ENCODE measurements at regions not wholly inside any gene's neighbourhood (a gene's known extent, or its start where the extent isn't known, plus 50 kb on each side); places are given as distances from the start of the nearest gene placed in this dataset.

GRCh38 chr11:10388101-10388500, 67.0 kb upstream of the AMPD3 start:
- DNase-seq: no peak

- DNase-seq: no peak
Observed at GRCh38 chr11:10388574-10388973, 66.5 kb upstream of the AMPD3 start.

- no peak for DNase-seq
Observed at GRCh38 chr11:10390375-10390774, 64.7 kb upstream of the AMPD3 start.

- DNase-seq: no peak
Observed at GRCh38 chr11:10392095-10393079, 62.7 kb upstream of the AMPD3 start.

- no peak for DNase-seq
Observed at GRCh38 chr11:10394229-10395101, 60.6 kb upstream of the AMPD3 start.

- DNase-seq: no peak
Observed at GRCh38 chr11:10395166-10395897, 59.7 kb upstream of the AMPD3 start.

GRCh38 chr11:10396771-10397170, 58.3 kb upstream of the AMPD3 start:
- DNase-seq: no peak

- no peak for DNase-seq
Observed at GRCh38 chr11:10397226-10397987, 57.7 kb upstream of the AMPD3 start.

GRCh38 chr11:10398525-10398924, 56.5 kb upstream of the AMPD3 start:
- no peak for DNase-seq

- DNase-seq: no peak
Observed at GRCh38 chr11:10400856-10401255, 54.2 kb upstream of the AMPD3 start.

- no peak for DNase-seq
Observed at GRCh38 chr11:10401256-10401655, 53.8 kb upstream of the AMPD3 start.

- no peak for DNase-seq
Observed at GRCh38 chr11:10401696-10402392, 53.2 kb upstream of the AMPD3 start.
